Loucy (cell line): ENCODE measurements at regions not wholly inside any gene's neighbourhood (a gene's known extent, or its start where the extent isn't known, plus 50 kb on each side); places are given as distances from the start of the nearest gene placed in this dataset.
"Not testable (repeated sequence)": the region's sequence is repeated elsewhere in the genome, so short reads cannot be mapped to it uniquely, and the experiment has no call there.

Experiments
- H2AFZ ChIP-seq: fragments of 200-600 bp; sonication (generic); 2 replicates; pipeline ENCODE4 v1.6.0; 2016; ENCODE audit warnings: antibody characterized with exemption, mild to moderate bottlenecking, low read length, moderate library complexity
- H3F3A ChIP-seq: fragments of 200-600 bp; 2 replicates; pipeline ENCODE4 v1.6.0; 2016; ENCODE audit warnings: antibody characterized with exemption, low read depth, mild to moderate bottlenecking
- H3K27me3 ChIP-seq: fragments of 200-600 bp; sonication (generic); 2 replicates; pipeline ENCODE4 v1.6.1; 2014; ENCODE audit warnings: low read length, mild to moderate bottlenecking; ENCODE audit not compliant: insufficient read depth, poor library complexity, severe bottlenecking
- H3K36me3 ChIP-seq: fragments of 200-600 bp; sonication (generic); 2 replicates; pipeline ENCODE4 v1.6.1; 2016; ENCODE audit warnings: low read length; ENCODE audit not compliant: insufficient read depth
- H3K4me1 ChIP-seq: fragments of 200-600 bp; sonication (generic); 2 replicates; pipeline ENCODE4 v1.5.1; 2014; ENCODE audit warnings: low read length, mild to moderate bottlenecking; ENCODE audit not compliant: insufficient read depth, poor library complexity, severe bottlenecking
- H3K4me2 ChIP-seq: fragments of 200-600 bp; sonication (generic); 2 replicates; pipeline ENCODE4 v1.6.0; 2014; ENCODE audit warnings: antibody characterized with exemption, low read length, low read depth, mild to moderate bottlenecking; ENCODE audit not compliant: poor library complexity, severe bottlenecking
- H3K4me3 ChIP-seq: fragments of 200-600 bp; sonication (generic); 2 replicates; pipeline ENCODE4 v1.5.1; 2014; ENCODE audit warnings: low read length, mild to moderate bottlenecking, mixed read lengths; ENCODE audit not compliant: poor library complexity, severe bottlenecking
- H3K79me2 ChIP-seq: fragments of 200-600 bp; sonication (generic); 2 replicates; pipeline ENCODE4 v1.6.1; 2014; ENCODE audit warnings: low read length; ENCODE audit not compliant: insufficient read depth
- H3K9ac ChIP-seq: fragments of 200-600 bp; sonication (generic); 2 replicates; pipeline ENCODE4 v1.6.0; 2014; ENCODE audit warnings: mild to moderate bottlenecking, low read depth, low read length, moderate library complexity; ENCODE audit not compliant: poor library complexity, severe bottlenecking
- H3K9me2 ChIP-seq: fragments of 200-600 bp; sonication (generic); replicated peaks from 2 replicates; pipeline ENCODE4 v1.6.1; 2016; ENCODE audit warnings: low read depth, low read length, mixed read lengths
- H3K9me3 ChIP-seq: fragments of 200-600 bp; sonication (generic); 2 replicates; pipeline ENCODE4 v1.6.1; 2014; ENCODE audit warnings: mild to moderate bottlenecking, antibody characterized with exemption, low read length, low read depth; ENCODE audit not compliant: insufficient read depth
- H4K20me1 ChIP-seq: fragments of 200-600 bp; sonication (generic); 2 replicates; pipeline ENCODE4 v1.6.0; 2014; ENCODE audit warnings: antibody characterized with exemption, low read length, mild to moderate bottlenecking; ENCODE audit not compliant: insufficient read depth, poor library complexity, severe bottlenecking
- EZH2phosphoT487 ChIP-seq: fragments of 200-600 bp; IDR thresholded peaks from 2 replicates; pipeline ENCODE4 v1.6.1; 2018; ENCODE audit warnings: antibody characterized with exemption, mild to moderate bottlenecking, moderate library complexity, borderline replicate concordance
- TF ChIP-seq, protein P1 (sequence below): fragments of 200-600 bp; sonication (generic); conservative IDR thresholded peaks from 2 replicates; pipeline ENCODE4 v1.5.1; 2014; ENCODE audit warnings: mild to moderate bottlenecking, antibody characterized with exemption, low read length

DNA sequence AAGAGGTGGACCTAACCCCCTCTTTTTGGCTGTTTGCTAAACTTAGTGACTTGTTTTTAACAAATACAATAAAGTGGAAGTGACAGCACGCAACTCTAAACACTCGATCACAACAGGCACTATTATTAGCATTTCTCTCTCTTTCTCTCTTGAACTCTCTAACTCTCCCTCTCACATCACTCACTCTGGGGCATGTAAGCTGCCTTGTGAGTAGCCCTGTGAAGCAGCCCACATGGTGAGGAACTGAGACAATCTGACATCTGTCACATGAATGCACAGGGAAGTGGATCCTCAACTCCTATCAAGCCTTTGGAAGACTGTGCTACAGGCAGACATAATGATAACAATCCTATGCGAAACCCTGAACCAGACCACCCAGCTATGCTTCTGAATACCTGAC lies 609.0 kb upstream of the CNTN5 start:
- H3K79me2 ChIP-seq: no peaks in the 10 kb centered on the region
- H3K4me1 ChIP-seq: no peaks in the 10 kb centered on the region

DNA sequence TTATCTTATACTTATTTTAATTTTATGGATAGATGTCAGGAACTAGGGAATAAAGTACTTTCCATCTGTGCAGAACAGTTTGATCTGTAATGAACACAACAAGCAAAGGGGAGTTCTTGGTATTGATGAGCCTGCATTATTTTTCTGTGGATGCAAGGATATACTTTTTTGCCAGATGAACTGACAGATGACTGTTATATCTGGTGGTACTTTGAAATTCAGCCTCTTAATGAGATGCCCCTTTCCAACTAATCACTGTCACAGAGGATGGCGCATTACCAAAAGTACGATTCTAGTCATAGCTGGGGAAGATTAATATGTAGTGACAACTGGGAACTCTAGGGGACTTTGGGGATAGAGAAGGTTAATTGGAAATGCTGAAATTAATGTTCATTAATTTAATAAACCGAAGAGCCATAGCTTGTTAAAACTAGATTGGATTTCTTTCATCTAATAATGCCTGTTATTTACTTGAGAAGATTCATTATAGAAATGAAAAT lies 603.4 kb upstream of the CNTN5 start:
- Histone ChIP-seq H3K27me3 (no peaks in the 10 kb centered on the region), H3K4me1 (no peaks in the 10 kb centered on the region), H4K20me1 (no peaks in the 10 kb centered on the region), H3K9me2 (no peaks in the 10 kb centered on the region), H3K36me3 (no peaks in the 10 kb centered on the region), H3F3A (no peaks in the 10 kb centered on the region), H3K4me3 (no peak overlapping the region), H3K9me3 (no peaks in the 10 kb centered on the region), H3K4me2 (no peak overlapping the region), H3K9ac (no peak overlapping the region), H3K79me2 (no peaks in the 10 kb centered on the region), H2AFZ (no peak overlapping the region)
- TF ChIP-seq, protein P1, sequence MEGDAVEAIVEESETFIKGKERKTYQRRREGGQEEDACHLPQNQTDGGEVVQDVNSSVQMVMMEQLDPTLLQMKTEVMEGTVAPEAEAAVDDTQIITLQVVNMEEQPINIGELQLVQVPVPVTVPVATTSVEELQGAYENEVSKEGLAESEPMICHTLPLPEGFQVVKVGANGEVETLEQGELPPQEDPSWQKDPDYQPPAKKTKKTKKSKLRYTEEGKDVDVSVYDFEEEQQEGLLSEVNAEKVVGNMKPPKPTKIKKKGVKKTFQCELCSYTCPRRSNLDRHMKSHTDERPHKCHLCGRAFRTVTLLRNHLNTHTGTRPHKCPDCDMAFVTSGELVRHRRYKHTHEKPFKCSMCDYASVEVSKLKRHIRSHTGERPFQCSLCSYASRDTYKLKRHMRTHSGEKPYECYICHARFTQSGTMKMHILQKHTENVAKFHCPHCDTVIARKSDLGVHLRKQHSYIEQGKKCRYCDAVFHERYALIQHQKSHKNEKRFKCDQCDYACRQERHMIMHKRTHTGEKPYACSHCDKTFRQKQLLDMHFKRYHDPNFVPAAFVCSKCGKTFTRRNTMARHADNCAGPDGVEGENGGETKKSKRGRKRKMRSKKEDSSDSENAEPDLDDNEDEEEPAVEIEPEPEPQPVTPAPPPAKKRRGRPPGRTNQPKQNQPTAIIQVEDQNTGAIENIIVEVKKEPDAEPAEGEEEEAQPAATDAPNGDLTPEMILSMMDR: no peak
- no peak for TF ChIP-seq EZH2phosphoT487

More for the DNA sequence above, 609.0 kb upstream of the CNTN5 start:
- no peaks in the 10 kb centered on the region for H3K9me2 ChIP-seq
- H3K9me3 ChIP-seq: no peaks in the 10 kb centered on the region
- no peaks in the 10 kb centered on the region for H3F3A ChIP-seq
- H3K36me3 ChIP-seq: no peaks in the 10 kb centered on the region
- TF ChIP-seq, protein P1: no peak
- no peak for TF ChIP-seq EZH2phosphoT487
- no peak overlapping the region for H3K4me2 ChIP-seq
- no peak overlapping the region for H2AFZ ChIP-seq
- H3K27me3 ChIP-seq: no peaks in the 10 kb centered on the region
- no peak overlapping the region for H3K4me3 ChIP-seq
- no peak overlapping the region for H3K9ac ChIP-seq
- H4K20me1 ChIP-seq: no peaks in the 10 kb centered on the region

DNA sequence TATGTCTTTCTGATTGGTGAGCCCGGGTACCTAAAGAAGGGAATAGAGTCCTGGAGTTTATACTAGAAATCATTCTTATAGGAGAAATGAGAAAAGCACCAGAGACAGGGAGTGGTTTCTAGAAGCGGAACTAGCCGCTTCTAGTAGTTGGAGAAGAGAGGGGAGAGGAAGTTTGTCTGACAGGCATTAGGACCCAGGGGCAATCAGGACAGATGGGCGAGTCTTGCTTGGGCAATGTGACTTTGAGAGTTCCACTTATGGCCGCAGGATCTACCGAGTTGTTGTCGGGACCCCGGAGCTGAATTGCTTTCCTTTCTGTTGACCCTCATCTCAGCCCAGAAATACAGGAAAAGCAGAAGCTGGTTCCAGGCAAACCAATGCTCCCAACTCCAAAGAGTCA lies 596.8 kb upstream of the CNTN5 start:
- Histone ChIP-seq H3K79me2 (no peaks in the 10 kb centered on the region), H3F3A (no peaks in the 10 kb centered on the region), H2AFZ (no peak overlapping the region), H3K27me3 (no peaks in the 10 kb centered on the region), H3K9ac (no peak overlapping the region), H3K4me1 (no peaks in the 10 kb centered on the region), H4K20me1 (no peaks in the 10 kb centered on the region), H3K9me3 (no peaks in the 10 kb centered on the region), H3K36me3 (no peaks in the 10 kb centered on the region), H3K4me3 (no peak overlapping the region), H3K4me2 (no peak overlapping the region), H3K9me2 (no peaks in the 10 kb centered on the region)
- no peak for TF ChIP-seq EZH2phosphoT487
- TF ChIP-seq, protein P1: no peak

DNA sequence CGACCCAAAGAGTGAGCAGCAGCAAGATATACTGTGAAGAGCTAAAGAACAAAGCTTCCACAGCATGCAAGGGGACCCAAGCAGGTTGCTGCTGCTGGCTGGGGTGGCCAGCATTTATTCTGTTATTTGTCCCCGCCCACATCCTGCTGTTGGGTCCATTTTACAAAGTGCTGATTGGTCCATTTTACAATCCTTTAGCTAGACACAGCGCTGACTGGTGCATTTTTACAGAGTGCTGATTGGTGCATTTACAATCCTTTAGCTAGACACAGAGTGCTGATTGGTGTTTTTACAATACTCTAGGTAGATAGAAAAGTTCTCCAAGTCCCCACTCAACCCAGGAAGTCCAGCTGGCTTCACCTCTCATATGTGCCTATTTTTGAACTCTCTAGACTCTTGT lies 596.0 kb upstream of the CNTN5 start:
- not testable (repeated sequence) for H3K4me3 ChIP-seq, H3K9me2 ChIP-seq, H3K36me3 ChIP-seq, H2AFZ ChIP-seq, H3K9me3 ChIP-seq, H3K27me3 ChIP-seq, H3K79me2 ChIP-seq, H3K4me2 ChIP-seq, H3K9ac ChIP-seq, H3K4me1 ChIP-seq, H3F3A ChIP-seq, H4K20me1 ChIP-seq
